ENCODE measurements at regions not wholly inside any gene's neighbourhood (a gene's known extent, or its start where the extent isn't known, plus 50 kb on each side); places are given as distances from the start of the nearest gene placed in this dataset.
"Not testable (repeated sequence)": the region's sequence is repeated elsewhere in the genome, so short reads cannot be mapped to it uniquely, and the experiment has no call there.

DNA sequence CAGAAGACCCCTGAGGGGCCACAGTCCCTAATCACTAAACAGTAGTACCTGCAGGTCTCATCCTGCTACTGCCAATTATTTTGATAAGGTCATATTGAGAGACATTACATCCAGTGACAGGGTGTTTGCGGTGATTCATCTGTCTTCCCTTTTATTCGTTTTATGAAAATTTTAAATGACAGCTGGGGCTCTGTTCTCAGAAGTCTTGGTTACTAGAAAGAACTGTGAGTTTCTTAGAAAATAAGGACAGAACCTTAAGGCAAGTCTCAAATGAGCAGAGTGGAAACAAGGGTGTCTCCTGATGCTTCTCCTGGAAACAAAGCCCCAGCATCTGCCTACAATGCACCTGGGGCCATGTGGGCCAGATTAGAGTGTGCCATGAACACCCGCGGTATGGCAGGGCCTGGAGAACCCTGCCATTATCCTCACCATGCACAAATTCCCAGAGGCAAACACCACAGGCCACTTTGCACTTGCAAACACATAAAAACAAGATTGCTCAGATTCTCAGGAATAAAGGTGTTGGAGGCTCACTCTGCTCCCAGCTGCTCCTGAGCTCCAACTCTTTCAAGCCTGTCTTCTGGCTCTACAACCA is 66.3 kb upstream of the IQSEC1 start:
- Histone ChIP-seq H3K27me3 (no peaks in the 10 kb centered on the region), H3K27ac (no peak overlapping the region), H3K9me3 (no peaks in the 10 kb centered on the region), H3K36me3 (no peaks in the 10 kb centered on the region), H3K4me3 (no peak overlapping the region), H3K4me1 (no peaks in the 10 kb centered on the region)
- no peak for TF ChIP-seq POLR2A (IDR thresholded peaks at IDR 0.05)
- TF ChIP-seq, protein P1, sequence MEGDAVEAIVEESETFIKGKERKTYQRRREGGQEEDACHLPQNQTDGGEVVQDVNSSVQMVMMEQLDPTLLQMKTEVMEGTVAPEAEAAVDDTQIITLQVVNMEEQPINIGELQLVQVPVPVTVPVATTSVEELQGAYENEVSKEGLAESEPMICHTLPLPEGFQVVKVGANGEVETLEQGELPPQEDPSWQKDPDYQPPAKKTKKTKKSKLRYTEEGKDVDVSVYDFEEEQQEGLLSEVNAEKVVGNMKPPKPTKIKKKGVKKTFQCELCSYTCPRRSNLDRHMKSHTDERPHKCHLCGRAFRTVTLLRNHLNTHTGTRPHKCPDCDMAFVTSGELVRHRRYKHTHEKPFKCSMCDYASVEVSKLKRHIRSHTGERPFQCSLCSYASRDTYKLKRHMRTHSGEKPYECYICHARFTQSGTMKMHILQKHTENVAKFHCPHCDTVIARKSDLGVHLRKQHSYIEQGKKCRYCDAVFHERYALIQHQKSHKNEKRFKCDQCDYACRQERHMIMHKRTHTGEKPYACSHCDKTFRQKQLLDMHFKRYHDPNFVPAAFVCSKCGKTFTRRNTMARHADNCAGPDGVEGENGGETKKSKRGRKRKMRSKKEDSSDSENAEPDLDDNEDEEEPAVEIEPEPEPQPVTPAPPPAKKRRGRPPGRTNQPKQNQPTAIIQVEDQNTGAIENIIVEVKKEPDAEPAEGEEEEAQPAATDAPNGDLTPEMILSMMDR (IDR thresholded peaks at IDR 0.05) = no peak
- DNase-seq (no peak), ATAC-seq (no peak)
- intact Hi-C loops (cut with DNase I) = no loop called here
- WGBS, 4 donors = 82 to 87% (median 85%) methylated on average over 4 of the region's 4 CpGs

DNA sequence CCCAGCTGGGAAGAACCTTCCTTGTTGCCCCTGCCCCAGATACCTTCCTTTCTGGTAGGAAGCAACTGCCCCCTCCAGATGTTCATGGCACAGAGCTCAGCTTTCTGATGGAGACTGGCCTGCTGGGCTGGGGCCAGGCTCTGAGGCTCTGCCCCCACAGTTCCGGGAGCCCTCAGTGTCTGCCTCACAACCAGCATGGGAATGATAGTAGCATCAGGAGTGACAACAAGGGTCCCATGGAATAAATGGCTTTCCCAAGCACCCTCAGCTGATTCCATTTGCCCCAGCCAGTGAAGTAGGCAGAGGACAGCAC is 65.6 kb upstream of the IQSEC1 start:
- H3K9me3 ChIP-seq = no peaks in the 10 kb centered on the region
- DNase-seq (no peak), ATAC-seq (no peak)
- WGBS, 4 donors = 60 to 71% (median 68%) methylated on average over 1 of the region's 1 CpG
- no peak overlapping the region for H3K27ac ChIP-seq
- no peaks in the 10 kb centered on the region for H3K27me3 ChIP-seq
- H3K4me3 ChIP-seq = no peak overlapping the region
- H3K4me1 ChIP-seq = no peaks in the 10 kb centered on the region
- intact Hi-C loops (cut with DNase I) = no loop called here
- H3K36me3 ChIP-seq = no peaks in the 10 kb centered on the region
- no peak for TF ChIP-seq POLR2A (IDR thresholded peaks at IDR 0.05)
- TF ChIP-seq, protein P1 (IDR thresholded peaks at IDR 0.05) = no peak

DNA sequence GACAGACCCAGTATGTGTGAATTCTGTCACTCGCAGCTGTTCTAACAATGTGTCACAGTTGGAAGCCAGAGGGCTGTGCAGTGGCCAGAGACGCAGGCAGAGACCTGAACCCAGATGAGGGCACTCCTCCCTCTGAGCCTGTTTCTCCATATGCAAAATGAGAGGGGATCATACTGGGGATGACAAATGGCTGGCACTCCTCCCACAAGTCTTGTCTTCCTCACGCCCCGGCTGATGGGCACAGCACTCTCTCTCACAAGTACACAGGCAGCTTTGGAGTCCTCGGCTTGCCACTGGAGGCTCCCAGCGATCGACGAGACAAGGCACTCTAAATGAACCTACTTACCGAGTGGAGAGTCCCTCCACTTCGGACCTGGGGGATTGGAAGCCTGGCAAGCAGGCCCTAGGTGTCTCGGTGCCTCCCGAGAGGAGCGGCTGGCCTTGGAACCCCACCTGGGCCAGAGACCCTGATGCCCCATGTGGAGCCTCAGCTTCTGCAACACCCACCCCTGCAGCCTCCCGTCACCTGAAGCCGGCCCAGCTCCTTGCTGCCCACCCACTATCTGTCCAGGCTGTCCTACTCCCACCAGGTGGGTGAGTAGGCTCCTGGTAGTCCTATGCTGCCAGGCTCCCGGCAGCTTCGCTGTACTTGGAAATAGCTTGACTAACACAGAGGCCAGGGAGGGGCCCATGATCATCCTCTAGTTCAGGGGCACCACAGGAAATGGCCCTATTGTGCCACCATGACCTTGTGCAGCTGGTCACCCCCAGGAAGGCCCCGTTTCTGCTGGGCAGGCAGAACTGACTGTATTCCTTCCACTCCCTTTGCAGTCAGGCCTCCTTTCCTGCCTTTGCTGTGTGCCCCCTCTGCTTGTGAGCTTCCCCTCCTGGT is 65.0 kb upstream of the IQSEC1 start:
- no peak overlapping the region for H3K27ac ChIP-seq

DNA sequence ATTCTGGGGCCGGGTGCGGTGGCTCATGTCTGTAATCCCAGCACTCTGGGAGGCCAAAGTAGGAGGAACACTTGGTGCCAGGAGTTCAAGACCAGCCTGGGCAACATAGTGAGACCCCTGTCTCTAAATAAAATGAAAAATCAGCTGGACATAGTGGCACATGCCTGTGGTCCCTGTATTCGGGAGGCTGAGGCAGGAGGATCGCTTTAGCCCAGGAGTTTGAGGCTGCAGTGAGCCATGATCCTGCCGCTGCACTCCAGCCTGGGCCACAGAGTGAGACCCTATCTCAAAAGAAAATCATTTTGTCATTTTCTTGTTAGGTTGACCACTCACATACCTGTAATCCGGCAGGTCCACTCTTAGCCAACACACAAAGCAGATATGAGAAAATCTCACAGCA is 63.6 kb upstream of the IQSEC1 start:
- H3K36me3 ChIP-seq; H3K4me1 ChIP-seq; intact Hi-C loops (cut with DNase I); ATAC-seq; DNase-seq; H3K4me3 ChIP-seq; H3K9me3 ChIP-seq; H3K27me3 ChIP-seq; H3K27ac ChIP-seq: not testable (repeated sequence)
- 93 to 95% (median 95%) methylated on average over 6 of the region's 6 CpGs for WGBS, 4 donors

More for the DNA sequence above, 65.0 kb upstream of the IQSEC1 start:
- Histone ChIP-seq H3K4me1 (no peaks in the 10 kb centered on the region), H3K36me3 (no peaks in the 10 kb centered on the region), H3K4me3 (no peak overlapping the region), H3K27me3 (no peaks in the 10 kb centered on the region), H3K9me3 (no peaks in the 10 kb centered on the region)
- TF ChIP-seq, protein P1 (IDR thresholded peaks at IDR 0.05) = no peak
- no peak for TF ChIP-seq POLR2A (IDR thresholded peaks at IDR 0.05)
- intact Hi-C loops (cut with DNase I) = no loop called here
- ATAC-seq (no peak), DNase-seq (peak in 1 of 5 donors; percentile 8)
- 65 to 69% (median 67%) methylated on average over 11 to 18 of the region's 18 CpGs for WGBS, 4 donors
